Activated CD4-positive, CD25-positive, alpha-beta regulatory T cell (primary cell): ENCODE measurements at regions not wholly inside any gene's neighbourhood (a gene's known extent, or its start where the extent isn't known, plus 50 kb on each side); places are given as distances from the start of the nearest gene placed in this dataset.

Experiments
- DNase-seq, 4 experiments: peaks; one replicate each; lab custom pipeline; 2025; lab: John Stamatoyannopoulos, UW

DNA sequence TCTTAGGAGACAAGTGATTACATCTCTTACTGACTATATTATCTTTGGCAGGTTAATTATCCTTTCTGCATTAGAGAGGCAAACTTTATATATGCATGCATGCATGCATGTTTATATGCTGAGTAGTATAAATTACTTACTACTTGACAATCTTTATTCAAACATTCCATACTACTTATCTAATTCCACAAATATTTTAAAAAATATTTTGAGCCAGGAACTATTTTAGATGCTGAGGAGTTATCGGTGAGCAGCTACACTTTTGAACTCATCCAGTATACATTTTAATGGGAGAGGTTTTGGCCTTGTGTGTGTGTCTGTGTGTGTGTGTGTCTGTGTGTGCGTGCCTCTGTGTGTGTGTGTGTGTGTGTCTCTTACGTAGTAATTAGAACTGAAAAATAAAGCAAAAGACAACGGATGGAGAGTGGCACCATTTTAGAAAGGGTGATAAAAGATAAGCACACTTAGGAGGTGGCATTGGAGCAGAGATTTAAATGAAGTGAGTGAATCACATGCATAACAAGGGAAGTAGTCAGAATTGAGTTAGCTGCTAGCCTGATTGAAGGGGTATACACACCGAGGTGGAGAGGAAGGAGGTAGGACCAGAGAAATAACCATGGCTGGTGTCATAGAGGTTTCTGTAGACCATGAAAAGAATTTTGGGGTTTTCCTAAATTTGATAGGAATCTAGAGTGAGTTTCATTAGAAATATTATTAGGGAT, 1488.4 kb downstream of the MRPL39 start:
- DNase-seq: no peak

DNA sequence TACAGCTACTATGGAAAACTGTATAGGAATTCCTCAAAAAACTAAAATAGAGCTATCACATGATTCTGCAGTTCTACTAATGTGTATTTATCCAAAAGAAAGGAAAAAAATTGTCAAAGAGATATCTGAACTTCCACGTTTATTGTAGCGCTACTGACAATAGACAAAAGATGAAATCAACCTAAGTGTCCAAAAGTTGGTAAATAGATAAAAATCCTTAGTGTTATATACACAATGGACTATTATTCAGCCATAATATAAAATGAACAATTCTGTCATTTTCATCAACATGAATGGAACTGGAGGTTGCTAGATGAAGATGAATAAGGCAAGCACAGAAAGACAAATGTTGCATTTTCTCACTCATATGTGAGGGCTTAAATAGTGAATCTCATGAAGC, 1492.1 kb downstream of the MRPL39 start:
- DNase-seq: no peak

DNA sequence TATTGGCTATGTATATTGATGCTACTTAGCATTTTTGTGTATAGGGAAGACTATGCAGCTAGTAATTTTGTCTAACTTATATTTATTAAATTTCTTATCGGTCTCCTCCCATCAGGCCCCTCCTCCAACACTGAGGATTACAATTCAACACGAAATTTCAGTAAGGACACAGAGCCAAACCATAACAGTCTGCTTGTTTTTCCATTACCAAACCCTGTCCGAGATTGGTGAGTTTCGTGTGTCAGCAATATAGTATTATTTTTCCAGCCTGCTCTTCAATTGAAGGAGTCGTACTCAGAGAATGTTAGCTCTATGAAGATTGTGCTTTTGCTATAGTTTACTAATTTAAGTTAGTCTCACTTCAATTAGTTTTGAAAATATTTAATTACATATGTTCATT, 1495.3 kb downstream of the MRPL39 start:
- DNase-seq: no peak

DNA sequence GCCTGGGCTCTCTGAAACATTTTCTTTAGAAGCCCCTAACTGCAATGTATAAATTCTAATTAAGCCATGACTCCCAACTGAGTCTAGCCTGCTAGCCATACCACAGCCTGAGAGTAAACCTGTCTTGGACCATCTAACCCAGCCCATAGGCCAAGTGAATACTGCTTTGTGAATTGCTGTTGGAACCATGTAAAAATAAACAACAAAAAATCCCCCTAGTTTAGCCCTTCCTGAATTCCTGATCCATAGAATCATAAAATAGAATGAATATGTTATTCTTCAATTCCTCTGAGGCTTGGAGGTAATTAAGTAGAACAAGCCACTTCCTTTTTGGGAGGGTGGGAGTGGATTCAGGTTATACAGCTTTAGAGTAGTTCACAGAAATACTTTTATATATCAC, 1496.4 kb downstream of the MRPL39 start:
- DNase-seq: no peak

DNA sequence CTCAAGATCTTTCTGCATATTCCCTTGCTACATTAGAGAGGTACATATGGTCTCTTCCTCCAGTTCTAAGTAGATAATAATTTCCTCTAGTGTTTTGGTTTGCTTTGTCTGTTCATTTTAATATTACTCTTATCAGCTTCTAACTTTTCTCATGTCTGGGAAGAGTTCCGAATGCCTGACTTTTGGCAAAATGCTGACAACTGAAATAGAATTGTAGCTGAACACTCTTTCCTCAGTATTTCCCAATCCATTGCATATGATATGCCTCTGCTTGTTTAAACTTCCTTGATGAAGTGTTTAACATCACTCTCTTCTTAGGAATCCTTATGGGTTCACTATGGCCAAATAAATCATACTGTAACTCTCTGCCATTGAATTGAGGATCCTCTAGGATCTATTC, 1510.1 kb downstream of the MRPL39 start:
- no peak for DNase-seq

DNA sequence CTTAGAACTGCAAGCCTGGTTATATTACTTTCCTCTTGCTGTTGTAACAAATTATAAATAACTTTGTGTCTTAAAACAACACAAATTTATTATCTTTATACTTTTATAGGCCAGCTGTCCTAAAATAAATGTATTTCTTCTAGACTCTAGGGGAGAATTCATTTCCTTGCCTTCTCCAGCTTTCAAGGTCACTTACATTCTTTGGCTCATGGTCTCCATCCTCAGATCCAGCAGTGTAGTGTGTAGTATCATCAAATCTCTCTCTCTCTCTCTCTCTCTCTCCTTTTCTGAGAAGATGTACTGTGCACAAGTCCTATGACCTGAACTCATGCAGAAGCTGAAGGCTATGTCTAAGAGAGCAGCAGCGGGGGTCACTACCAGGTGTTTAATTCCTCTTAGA, 1510.6 kb downstream of the MRPL39 start:
- DNase-seq: no peak

DNA sequence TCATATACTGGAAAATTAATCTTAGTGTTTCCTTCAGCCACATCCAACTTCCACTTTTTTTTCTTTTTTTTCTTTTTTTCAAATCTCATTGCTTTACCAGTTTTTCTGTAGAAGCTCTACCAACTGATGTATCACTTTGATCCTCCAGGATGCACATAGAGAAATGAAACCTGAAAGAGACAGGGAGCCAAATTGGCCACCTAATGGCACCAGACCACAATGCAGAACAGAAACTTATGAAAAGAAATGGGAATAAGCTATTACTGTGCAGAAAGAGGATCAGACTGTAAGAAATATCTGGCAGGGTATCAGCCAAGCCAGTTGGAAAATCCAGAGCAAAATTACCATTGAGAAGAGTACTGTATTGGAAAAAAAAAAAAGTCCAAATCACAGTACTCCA, 1514.2 kb downstream of the MRPL39 start:
- no peak for DNase-seq

DNA sequence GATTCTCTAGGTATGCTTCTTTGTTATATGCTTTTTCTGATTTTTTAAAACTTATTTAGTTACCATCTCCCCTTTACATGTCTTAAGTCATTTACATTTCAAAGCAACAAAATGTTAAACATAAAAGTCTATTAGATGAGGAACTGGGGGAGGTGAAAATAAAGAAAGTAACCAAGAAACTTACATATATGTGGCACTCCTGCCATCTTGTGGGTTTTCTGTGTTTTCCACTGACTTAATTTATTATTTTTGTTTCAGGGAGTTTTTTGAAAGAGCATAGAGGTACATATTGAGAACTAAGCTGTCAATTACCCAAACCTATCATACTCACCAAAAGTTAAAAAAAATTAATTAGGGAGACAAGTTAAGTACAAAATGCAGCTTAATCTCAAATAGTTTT, 1531.1 kb downstream of the MRPL39 start:
- DNase-seq: no peak

DNA sequence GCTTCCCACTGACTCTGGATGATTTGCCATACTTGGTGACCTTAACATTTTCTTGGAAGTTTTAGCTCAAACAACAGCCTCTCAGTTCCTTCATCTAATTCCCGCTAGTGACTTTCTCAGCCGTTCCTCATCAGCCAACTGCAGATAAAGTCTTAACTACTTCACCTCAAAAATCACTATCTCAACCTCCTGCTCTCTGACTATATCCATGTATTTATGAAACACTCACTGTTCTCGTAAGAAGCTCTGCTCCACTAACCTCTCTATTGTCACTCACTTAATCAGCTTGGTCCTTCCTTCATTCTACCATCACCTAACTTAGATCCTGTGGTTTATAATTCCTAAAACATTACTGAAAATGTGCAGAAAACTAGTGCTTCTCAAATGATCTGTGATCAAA, 1551.6 kb downstream of the MRPL39 start:
- no peak for DNase-seq

DNA sequence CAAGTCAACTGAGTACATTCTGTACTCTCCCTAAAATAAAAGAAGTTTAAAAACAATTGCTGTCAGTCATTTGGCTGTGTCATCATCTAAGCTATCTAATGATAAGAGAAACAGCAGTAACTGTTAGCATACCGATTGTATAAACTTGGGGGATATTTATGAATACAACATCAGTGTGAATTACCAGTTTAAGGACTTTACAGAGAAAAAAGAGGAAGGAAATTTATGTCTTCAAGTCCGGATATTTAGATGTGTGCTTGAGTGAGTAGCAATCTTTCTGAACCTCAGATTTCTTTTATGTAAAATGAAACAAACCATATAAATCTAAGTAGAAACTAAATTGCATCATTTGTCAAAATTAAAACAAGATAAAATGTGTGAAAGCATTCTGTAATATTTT, 1557.0 kb downstream of the MRPL39 start:
- no peak for DNase-seq

DNA sequence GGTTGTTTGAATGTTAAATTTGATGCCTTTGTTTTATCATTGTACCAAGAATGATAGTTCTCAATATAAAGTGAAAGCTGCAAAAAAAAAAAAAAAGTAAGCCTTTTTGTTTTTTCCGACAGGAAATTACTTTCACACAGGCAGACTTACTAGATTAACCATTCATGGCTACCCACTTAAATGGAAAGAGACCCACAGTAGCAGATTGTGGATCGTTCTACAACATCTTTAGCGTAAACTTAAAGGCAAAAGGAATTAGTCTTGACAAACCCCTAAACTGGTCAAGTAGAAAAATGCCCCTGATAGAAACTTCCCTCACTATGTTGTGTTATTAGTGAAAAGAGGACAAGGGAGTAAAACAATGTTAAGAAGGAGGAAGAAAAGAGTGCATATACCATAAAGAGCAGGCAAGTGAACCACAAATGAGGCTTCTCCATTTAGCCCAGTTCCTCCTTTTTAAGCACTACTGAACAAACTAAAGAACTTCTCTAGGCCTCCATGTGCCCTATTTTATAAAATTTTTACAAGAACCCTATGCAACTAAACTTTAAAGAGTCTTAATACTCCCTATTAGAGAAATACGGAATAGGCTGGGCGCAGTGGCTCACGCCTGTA, 1560.3 kb downstream of the MRPL39 start:
- no peak for DNase-seq

DNA sequence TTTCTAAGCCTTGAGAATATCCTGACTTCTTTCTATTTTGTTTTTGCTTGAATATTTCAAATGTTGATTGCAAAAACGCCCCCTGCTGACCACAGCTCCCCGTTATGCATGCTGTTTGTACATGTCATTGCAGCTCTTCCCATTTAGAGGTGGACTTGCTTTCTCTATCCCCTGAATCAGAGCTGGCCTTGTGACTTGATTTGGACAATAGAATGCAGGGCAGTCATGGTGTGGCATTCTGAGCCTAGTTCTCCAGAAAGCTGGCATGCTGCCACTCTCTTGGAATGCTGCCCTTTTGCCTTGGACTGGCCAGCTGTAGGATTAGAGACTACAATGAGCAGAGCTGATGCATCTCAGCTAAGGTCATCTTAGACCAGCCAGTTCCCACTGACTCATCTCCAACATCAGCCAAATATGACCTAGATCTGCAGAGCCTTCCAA, 1561.5 kb downstream of the MRPL39 start:
- no peak for DNase-seq

DNA sequence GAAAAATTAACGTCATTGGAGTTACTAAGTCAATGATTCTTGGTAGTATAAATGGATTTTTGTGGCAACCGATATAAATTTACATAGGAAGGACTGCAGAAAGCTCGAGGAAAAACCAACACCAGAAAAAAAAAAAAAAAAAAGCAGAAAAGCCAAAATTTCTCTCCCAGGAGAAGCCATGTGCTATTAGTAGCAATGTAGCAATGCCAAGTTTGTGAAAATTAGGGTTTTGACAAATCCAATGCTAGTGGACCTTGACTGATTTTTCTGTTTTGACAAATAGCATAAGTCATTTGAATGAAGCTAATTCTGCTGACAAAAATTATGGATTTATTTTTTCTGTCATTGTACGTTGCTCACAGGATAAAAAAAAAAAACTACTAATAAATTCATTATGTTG, 1561.9 kb downstream of the MRPL39 start:
- no peak for DNase-seq

DNA sequence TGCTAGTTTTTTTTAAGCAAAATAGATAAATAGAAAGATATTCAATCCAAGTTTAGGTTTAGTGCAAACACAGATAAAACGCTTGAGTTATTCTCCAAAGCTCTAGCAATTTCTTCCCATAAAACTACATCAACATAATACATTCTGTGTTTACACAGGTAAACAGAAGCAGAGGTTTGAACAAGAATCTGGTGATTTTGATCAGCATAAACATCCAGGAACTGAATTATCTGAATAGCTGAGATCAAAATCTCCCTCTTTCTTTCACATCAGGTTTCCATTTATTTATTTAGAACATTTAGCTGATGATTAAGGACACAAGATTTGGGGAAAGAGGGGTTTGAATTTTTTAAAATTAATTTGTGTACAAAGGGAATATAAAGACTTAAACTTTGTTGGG, 1564.6 kb downstream of the MRPL39 start:
- no peak for DNase-seq

DNA sequence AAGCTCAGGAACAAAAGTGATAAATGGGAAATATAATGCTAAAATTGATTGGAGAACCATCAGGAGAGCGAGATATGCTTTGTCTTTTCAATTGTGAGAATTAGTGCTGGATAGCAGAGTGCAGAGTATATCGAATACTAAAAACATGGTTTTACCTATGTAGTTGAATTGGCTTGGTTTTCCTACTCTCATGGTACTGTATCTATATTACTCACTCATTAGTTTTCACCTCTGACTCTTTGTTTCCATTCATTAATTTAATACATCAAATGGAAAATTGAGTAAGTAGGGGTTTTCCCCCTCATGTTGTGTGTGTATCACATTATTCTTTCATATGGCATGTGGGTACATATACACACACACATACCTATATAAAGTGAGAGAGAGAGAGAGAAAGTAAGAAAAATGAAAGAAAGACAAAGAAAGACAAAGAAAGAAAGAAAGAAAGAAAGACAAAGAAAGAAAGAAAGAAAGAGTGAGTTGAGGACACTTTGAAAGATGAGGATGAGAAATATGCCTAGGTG, 1574.5 kb downstream of the MRPL39 start:
- no peak for DNase-seq

DNA sequence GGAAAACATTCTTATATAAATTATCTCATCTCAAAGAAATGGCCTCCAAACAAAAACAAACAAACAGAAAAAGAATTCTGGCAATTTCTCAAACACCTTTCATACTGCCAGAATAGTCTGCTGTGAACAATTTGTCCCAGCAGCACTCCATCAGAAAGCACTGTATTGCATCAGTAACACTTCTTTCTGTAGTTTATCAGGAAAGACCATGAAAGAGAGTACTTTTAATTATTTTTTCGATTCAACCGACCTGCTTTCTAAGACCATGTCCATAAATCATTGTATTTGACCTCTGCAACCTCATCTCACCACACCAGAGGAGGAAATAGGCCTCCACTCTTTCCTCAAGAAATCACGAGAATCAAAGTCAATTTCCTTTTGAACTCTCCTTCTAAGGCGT, 1579.9 kb downstream of the MRPL39 start:
- DNase-seq: no peak

DNA sequence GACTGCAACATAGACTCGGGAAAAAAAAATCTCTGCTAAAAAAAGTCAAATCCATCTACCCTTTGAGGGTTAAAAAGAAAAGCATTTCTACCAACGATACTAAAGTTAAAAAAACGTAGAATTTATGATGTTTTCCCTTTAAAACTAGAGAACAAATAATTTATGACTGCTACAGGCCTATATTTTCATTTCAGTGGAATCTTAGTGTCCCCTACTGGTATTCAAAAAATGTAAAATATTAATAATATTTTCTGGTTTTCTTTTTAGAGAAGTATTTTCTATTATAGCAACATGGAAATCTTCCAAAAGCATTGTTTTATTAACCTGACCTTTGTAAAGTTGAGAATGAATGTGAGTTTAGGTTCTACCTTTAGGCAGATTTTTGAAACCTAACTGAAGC, 1582.2 kb downstream of the MRPL39 start:
- no peak for DNase-seq

DNA sequence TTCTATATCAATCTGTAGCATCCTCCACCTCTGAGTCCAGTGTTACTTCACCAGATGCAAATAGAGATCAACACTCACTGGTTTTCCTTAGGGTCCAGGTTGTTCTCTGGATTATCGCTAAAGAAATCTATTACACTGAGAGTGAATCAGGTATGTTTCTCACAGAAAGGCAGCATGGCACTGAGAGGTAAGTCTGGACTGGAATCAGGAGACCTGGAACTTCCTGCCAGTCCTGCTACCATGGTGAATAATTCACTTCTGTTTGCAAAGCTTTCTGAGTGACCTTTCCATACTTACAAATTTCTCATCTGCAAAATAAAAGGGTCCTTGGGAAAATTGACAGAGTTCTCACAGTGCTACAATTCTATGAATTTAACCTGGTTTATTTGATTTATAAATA, 1583.3 kb downstream of the MRPL39 start:
- no peak for DNase-seq

DNA sequence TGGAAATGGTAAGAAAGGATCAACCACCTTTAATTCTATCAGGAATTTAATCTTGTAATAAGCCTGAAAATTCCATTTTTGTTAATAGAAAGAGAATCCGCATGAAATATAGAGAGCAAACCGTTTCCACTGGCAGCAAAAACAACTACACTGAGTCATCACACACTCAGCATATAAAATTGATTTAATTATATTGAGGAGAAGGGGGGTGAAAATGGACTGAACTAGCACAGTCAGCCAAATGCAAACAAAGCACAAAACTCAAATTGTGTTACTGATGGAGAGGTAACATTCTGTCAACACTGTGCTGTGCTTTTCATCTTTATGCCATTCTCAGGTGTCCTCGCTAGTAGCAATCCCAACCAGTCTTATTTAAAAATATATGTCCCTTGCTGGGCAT, 1583.9 kb downstream of the MRPL39 start:
- DNase-seq: no peak

DNA sequence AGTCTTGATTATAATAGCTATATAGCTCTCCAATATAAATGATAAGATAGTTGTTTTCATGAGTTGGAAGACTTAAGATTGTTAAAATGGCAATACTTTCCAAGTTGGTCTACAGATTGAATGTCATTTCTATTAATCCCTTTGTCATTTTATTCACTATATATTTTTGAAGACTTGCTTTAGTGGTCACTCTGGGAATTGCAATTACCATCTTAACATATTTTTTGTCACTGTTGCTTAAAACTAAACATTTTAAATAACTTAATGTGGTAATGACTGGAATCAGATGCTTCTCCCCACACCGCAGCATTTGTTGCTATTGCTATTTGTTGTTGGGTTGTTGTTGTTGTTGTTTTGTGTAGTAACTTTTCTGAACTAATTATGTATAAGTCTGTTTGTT, 1592.9 kb downstream of the MRPL39 start:
- DNase-seq: no peak

DNA sequence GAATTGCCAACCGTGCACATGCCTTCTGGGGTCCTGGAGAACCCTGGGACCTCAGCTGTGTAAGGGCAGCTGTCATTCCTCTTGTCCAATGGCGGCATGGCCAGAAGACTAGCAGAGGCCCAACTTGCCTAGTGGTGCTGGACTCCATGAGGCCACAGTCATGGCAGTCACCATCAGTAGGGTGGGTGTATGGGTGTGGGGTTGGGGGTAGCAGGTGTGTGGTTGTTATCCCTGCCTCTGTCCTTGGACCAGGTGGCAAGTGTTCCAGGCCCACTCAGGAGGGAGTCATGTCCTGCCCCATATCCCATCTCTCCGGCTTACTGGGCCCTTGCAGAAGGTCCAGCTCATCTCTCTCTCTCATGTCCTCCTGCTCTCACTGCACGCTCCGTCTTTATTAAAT, 1596.2 kb downstream of the MRPL39 start:
- DNase-seq: no peak

DNA sequence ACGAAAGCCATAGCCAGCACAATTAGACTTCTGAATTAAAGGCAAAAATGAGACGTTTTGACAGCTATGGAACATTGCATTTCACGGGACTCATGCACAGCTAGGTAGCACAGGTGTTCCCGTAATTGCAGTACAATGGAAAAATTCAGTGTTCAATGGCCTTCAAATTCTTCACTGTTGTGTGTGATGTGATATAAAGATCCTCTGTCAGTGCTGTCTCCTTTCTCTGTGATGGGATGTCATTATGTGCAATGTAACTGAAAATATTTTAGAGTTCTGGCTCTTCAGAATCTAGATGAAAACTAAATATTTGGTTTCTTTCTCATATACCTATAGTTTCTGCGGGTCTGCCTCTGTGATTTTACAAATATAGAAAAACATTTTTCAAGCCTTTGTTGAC, 1599.7 kb downstream of the MRPL39 start:
- DNase-seq: no peak

DNA sequence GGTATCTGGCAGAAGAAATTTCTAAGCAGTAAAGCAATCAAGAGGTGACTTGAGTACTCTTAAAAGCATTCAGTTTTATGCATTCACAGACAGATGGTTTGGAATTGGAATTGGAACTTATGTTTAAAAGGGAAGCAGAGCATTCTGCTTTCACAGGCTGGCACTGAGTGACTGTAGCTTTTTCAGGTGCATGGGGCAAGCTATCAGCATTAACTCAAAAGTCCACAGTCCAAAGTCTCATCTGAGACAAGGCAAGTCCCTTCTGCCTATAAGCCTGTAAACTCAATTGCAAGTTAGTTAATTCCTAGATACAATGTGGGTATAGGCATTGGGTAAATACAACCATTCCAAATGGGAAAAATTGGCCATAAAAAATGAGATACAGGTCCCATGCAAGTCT, 1620.3 kb downstream of the MRPL39 start:
- DNase-seq: no peak

DNA sequence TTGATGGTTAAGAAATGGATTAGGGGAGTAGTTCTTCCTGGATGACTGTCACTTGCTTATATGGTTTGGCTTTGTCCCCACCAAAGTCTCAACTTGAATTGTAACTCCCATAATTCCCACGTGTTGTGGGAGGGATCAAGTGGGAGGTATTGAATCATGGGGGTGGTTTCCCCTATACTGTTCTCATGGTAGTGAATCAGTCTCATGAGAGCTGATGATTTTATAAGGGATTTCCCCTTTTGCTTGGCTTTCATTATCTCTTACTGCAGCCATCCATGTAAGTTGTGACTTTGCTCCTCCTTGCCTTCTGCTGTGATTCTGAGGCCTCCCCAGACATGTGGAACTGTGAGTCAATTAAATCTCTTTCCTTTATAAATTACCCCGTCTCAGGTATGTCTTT, 1621.1 kb downstream of the MRPL39 start:
- DNase-seq: no peak
